ENCODE measurements at regions not wholly inside any gene's neighbourhood (a gene's known extent, or its start where the extent isn't known, plus 50 kb on each side); places are given as distances from the start of the nearest gene placed in this dataset.
"Not testable (repeated sequence)": the region's sequence is repeated elsewhere in the genome, so short reads cannot be mapped to it uniquely, and the experiment has no call there.

DNA sequence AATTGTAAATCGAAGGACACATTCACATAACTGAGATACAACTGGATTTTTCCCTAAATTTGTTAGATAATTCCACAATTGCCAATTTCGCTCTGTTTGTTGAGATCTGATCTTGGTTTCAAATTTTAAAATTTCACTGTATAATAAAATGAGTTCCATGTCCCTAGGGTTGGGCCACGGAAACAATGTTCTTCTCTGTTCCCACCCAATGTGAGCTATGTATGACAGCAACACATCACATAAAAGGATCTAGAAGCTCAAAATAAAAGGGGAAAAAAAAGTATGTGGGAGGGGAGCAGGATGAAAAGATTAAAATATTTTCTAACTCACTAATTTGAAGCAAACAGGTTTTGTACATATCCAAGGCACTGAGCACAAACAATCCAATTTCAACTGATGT, 287.8 kb upstream of the MKLN1 start:
- DNase-seq (ENCODE audit: low read depth in 2 of 2) = peak in 1 of 2 donors; percentile 48

DNA sequence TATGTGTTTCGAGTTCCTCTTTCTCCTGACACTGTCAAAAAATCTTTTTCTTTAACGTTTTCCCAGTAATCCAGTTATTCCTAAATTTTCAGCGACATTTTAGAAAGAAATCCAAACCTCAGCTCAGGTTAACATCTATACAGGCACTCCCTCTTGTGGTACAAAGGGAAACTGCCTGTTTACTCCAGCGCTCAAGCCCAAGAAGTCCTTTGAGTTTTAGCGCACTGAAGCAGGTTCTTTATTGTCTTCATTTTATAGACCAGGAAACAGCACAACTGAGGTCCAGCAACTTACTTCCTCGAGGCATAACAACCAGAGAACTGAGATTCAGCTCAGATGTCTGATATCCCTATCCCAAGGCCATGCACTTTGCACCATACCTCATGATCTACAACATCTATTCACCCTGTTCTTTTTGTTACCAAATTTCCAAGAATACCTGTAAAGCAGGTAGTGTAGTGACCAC, 287.2 kb upstream of the MKLN1 start:
- peak; percentile 83 for DNase-seq (ENCODE audit: low read depth in 2 of 2)

DNA sequence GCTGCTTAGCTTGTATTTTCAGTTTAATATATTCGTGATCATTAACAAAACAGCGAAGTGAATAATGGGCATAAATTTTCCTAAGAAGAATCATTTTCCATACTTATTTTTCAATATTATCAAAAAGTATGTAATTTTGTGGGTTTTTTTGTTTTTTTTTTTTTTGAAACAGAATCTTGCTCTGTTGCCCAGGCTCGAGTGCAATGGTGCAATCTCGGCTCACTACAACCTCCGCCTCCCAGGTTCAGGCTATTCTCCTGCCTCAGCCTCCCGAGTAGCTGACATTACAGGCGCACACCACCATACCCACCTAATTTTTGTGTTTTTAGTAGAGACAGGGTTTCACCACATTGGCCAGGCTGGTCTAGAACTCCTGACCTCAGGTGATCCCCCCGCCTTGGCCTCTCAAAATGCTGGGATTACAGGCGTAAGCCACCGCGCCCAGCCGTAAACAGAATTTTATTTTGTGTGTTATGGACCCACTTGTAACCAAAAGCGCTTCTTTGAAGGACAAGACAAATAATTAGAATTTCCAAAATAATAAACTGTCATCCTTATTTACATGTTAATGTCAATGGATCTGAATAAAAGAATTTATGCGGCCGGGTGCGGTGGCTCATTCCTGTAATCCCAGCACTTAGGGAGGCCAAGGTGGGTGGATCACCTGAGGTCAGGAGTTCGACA, 286.5 kb upstream of the MKLN1 start:
- not testable (repeated sequence) for DNase-seq (ENCODE audit: low read depth in 2 of 2)

DNA sequence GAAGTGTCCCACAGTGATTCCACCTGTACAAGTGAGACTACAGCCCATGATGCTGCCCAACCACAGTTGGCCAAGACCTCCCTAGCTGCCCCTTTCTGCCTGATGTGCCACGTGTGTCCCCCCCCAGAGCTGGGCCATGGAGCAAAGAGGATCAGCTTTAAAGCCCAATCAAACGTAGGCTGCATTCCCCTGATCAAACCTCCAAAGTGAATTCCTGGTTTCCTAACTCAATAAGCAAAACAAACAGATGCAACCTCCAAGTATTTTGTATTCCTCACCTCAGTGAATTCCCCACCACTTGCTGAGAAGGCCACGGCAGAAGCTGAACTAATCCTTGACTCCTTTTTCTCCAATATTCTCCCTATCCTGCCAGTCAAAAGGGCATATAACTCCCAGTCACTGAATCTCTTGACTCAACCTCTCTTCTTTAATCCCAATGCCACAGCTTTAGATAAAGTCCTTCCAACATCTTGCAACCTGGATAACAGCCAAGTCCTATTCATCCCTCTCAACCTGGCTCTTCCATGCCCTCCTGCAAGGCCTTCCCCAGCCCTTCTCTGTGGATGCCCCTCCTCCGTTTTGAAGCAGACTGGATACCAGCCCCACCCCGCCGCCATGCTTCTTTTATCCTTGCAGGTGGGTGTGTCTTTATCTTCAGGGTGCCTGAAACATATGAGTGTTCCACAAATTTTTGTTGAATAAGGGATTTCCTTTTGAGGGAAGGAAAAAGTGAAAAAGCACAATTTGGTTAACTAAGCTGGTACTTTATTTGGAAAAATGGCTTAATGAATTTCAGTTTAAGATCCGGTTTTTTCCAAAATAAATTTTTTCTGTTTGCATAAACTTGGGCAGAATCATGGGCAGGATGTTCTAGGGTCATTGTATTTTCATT, 285.2 kb upstream of the MKLN1 start:
- no peak for DNase-seq (ENCODE audit: low read depth in 2 of 2)

DNA sequence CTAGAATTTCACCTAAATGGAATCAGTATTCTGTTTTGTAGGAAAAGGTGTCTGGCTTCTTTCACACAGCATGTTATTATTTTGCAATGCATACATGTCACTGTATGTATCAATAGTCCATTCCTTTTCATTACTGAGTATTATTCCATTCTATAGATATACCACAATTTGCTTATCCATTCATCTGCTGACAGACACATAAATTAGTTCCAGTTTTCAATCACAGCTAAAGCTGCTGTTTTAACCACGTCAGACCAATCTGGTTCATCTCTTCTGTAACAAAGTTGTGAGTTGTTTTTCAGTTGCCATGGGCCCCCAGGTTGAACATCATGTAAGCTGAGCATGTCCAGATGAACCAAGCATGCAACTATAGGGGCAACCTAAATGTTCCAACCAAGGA, 282.1 kb upstream of the MKLN1 start:
- DNase-seq (ENCODE audit: low read depth in 2 of 2) = no peak

DNA sequence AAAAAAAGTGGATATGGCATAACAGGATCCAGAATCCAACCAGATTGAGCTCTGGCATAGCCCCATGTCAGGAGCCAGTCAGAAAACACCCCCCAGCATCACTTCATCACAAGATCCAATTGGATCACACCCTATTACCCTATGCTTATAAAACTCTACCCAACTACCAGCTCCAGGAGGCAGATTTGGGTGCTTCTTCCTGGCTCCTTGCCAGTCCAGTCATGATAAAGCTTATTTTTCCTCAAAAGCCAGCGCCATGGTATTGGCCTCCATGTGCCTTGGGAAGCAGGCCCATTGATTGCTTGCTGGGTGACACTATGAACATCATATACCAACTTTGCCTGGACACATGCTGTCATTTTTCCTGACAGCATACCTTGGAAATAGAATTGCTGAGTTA, 281.4 kb upstream of the MKLN1 start:
- no peak for DNase-seq (ENCODE audit: low read depth in 2 of 2)

DNA sequence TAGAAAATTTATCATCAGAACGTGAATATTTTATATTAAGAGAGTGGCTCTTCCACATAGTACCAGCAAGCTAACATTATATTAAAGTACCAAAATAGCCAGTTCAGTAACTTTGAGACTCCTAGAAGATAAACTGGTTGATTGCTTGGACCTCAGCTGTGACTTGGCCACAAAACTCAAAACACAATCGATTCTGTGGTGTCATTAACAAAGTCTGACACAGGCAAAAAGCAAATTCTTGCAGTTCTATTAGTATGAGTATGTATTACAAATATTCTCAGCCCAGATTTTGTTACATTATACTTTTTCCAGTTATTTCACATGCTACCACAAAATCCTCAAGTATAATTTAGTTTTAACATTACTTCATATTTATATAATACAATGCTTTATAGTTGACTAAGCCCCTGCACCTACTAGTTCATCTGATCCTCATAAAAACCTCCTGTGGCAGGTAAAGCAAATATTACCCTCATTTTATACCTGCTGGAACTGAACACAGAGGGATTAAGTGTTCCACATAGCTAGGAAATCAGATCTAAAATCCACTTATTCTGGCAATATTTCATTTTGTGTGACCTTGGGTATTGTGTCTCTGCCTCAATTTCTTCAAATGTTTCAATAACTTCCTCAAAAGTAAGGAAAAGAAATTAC, 279.9 kb upstream of the MKLN1 start:
- no peak for DNase-seq (ENCODE audit: low read depth in 2 of 2)

DNA sequence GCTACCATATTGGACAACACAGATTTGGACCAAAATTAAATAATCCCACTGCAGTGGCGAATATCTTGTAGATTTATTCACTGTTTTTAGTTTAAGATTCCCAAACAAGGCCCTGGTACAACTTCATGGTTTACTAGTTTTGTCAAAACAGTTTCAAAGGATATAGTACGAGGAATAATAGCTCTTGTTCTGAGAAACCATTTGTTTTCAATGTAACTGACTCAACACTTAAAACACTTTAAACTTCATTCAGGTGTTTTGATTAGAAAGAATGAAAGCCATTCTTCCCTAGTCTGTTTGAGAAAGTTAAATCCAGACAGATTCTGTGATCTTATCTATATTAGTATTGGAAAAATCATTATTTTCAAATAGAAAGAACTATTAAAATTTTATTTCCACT, 276.4 kb upstream of the MKLN1 start:
- DNase-seq (ENCODE audit: low read depth in 2 of 2) = no peak

DNA sequence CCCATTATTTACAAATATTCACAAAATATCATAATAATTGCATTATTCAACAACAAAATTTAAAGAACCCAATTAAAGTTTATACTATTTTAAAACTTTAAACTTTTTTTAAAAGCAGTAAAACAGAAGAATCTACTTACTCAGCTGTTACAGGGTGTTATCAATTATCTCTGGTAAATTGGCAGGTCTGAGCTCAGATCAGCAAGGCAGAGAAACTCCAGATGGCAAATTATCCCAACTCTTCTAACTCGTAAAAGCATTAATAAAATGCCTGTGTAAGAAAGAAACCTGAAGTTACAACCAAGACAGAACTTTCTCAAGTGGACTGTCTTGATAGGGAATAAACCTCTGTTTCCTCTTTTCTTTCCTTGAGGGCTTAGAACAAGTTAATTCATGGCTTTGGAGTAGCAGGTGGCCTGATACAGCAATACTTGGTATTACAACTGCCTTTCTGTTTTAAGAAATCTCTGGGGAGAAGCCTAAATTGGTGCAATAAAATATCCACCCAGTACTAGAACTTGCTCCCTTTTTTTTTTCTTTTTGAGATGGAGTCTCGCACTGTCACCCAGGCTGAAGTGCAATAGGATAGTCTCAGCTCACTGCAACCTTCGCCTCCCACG, 275.3 kb upstream of the MKLN1 start:
- no peak for DNase-seq (ENCODE audit: low read depth in 2 of 2)

DNA sequence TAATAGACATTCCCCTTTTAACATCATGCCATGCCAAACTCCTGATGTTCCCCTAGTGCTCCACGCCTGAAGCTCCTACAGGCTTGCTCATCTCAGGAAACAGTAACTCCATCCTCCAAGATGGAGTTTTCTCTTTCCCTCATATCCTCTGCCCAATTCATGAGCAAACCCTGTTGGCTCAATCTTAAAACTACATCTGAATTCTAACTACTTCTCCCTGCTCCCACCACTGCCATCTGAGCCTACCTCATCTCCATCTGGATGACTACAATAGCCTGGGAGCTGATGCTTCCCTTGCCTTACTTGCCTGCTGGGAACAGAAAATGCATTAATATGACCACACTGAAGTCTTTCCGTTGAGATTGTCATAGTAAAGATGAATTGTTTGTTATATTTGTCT, 271.7 kb upstream of the MKLN1 start:
- DNase-seq (ENCODE audit: low read depth in 2 of 2) = peak in 1 of 2 donors; percentile 40

DNA sequence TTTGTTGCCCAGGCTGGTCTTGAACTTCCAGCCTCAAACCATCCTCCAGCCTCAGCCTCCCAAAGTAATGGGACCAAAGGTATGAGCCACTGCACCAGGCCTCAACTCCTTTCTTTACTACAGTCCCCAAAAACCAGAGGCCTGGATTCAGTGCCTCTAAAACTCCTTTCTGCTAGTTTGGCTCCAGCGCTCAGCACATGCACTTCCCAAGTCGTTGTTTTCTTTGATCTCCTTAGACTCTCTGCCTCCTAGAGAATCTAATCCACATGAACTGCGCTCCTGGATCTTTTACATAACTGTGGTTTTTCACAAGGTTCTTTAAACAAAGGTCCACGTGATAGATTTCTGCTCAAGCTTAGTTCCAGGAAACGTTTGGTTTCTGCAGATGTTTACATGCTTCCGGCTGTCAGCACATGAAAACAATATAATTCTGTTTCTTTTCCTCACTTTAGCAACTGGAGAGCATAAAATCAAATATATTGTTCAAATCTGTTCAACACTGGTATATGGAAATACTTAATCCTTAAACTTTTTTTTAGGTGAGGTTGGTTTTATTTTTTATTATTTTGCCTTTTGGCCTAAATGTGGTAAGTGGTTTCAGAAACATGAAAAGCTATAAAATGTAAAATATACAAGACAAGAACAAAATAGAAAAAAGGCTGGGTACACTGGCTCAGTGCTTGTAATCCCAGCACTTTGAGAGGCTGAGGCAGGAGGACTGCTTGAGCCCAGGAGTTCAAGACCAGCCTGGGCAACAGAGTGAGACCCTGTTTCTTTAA, 270.5 kb upstream of the MKLN1 start:
- DNase-seq (ENCODE audit: low read depth in 2 of 2) = peak in 1 of 2 donors; percentile 94

DNA sequence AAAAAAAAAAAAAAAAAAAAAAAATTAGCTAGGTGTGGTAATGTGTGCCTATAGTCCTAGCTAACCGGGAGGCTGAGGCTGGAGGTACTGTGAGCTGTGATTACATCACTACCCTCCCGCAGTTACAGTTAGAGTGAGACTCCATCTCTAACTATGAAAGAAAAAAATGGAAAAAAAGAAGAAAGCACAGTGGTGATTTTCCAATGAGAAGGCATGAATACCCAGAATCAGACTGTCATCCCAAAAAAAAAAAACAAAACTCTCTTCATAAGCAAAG, 269.9 kb upstream of the MKLN1 start:
- DNase-seq (ENCODE audit: low read depth in 2 of 2) = no peak

DNA sequence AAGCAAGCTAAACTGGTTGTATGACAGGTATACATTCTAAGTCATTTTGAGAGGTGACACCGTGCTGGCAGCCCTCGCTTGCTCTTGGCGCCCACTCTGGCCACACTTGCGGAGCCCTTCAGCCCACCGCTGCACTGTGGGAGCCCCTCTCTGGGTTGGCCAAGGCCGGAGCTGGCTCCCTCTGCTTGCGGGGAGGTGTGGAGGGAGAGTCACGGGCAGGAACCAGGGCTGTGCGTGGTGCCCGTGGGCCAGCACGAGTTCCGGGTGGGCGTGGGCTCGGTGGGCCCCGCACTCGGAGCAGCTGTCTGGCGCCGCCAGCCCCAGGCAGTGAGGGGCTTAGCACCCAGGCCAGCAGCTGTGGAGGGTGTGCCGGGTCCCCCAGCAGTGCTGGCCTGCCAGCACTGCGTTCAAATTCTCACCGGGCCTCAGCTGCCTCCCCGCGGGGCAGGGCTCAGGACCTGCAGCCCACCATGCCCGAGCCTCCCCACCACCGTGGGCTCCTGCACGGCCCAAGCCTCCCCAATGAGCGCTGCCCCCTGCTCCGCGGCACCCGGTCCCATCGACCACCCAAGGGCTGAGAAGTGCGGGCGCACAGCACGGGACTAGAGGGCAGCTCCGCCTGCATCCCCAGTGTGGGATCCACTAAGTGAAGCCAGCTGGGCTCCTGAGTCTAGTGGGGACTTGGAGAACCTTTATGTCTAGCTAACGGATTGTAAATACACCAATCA, 269.0 kb upstream of the MKLN1 start:
- DNase-seq (ENCODE audit: low read depth in 2 of 2) = not testable (repeated sequence)

DNA sequence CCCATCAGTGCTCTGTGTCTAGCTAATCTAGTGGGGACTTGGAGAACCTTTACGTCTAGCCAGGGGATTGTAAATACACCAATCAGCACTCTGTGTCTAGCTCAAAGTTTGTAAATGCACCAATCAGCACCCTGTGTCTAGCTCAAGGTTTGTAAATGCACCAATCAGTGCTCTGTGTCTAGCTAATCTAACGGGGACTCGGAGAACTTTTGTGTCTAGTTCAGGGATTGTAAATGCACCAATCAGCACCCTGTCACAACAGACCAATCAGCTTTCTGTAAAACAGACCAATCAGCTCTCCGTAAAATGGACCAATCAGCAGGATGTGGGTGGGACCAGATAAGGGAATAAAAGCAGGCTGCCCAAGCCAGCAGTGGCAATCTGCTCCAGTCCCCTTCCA, 268.3 kb upstream of the MKLN1 start:
- not testable (repeated sequence) for DNase-seq (ENCODE audit: low read depth in 2 of 2)

DNA sequence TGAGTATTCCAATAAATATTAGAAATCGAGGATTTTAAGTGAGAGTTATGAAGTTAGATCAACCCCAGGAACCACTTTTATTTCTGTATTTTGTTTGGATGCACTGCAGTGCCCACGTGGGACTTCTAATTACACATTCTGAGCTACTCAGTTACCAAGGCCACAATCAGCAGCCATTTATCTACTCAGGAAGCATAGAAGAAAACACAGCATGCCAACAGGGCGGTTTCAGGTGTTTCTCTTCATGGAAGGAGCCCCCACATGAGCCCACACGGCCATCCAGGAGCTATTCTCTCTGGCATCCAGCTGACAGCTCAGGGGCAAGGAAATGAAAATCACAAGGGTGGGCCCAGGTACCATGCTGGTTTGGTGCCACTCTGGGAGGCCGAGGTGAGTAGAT, 266.5 kb upstream of the MKLN1 start:
- no peak for DNase-seq (ENCODE audit: low read depth in 2 of 2)

DNA sequence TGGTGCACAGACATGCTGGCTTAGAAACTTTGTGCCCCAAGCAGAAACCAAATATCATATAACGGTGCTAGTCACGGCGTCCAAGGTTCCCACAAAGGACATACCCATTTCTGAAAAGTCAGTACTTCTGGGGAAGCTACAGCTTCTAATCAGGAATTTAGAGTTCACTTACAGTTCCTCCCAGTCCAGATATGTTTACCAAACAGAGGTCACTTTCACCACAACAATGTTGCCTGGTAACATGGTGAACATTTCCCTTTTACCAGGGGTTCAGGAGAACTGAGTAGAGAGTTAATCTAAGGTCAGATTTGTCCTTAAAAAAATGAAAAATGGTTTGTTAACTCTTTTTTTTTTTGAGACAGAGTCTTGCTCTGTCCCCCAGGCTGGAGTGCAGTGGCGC, 265.9 kb upstream of the MKLN1 start:
- DNase-seq (ENCODE audit: low read depth in 2 of 2) = peak in 1 of 2 donors; percentile 36

DNA sequence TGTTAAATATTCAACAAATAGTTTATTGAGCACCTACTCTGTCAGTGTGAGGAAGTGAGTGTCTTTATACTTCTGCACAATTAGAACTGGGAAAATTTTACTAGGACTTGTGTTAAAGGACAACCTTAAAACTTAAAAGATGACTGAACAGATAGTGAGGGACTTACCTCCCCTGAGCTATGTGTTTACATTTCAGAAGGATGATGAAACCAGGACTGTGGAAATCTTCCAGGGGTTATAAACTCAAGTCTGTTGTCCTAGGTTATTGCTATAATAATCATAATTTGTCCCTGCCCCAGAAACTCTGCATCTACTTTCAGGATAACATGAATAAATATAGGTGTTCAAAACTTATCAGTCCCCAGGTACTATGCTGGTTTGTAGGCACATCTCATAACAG, 261.0 kb upstream of the MKLN1 start:
- no peak for DNase-seq (ENCODE audit: low read depth in 2 of 2)

DNA sequence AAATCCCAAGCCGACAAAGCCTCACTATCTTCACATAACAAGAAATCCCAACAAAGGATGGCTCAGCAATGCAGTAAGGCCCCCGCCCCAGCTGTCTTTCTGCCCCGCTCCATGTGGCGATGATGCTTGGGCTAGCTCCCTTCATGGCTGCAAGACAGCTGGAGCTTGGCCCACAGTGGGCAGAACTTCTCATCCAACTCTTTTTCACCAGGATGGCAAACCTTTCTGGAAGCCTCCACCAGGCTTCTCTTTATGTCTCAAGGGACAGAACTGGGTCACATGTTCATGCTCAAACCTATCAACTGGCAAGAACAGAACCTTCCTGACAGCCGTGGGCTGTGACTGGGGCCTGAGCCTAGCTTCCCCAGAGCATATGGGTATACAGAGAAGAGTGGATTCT, 260.5 kb upstream of the MKLN1 start:
- DNase-seq (ENCODE audit: low read depth in 2 of 2) = no peak

DNA sequence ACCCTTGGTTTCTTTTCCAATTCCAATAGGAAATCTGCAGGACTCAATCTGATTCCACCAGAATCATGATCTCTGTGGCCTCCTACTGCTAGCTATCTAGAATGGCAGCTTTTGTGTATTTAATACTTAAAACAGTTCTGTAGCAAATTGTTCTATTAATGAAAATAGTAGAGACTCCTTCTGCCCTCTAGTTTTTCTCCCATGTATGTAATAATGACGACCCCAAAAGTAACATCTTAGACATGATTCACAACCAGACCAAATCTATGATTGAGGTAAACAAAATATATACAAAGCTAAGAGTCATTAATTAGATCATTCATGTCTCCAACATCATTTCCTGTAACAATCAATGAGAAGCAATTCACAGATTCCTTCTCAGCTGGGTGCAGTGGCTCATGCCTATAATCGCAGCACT, 259.1 kb upstream of the MKLN1 start:
- peak; percentile 39 to 51 for DNase-seq (ENCODE audit: low read depth in 2 of 2)

DNA sequence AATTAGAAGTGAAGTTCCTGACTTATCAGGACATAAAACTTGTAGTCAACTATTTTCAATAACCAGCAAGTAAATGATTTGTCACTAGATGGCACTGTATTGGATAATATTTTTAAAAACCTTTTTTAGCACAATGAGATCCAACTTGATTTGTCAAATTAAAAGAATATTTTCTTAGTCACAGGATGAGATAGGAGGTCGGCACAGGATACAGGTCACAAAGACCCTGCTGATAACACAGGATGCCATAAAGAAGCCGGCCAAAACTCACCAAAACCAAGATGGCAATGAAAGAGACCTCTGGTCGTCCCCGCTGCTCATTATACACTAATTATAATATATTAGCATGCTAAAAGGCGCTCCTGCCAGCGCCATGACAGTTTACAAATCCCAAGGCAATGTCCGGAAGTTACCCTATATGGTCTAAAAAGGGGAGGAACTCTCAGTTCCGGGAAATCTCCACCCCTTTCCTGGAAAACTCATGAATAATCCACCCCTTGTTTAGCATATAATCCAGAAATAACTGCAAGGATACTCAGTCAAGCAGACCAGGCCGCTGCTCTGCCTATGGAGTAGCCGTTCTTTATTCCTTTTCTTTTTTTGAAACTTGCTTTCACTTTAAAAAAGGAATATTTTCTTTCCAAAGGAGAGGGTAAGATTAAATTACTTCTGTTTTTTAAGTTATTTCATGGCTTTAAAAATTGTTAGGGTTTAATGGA, 255.7 kb upstream of the MKLN1 start:
- peak; percentile 91 to 93 for DNase-seq (ENCODE audit: low read depth in 2 of 2)
